Osteocyte (in vitro differentiated cells): ENCODE measurements at regions not wholly inside any gene's neighbourhood (a gene's known extent, or its start where the extent isn't known, plus 50 kb on each side); places are given as distances from the start of the nearest gene placed in this dataset.

ENCODE experiments used
- DNase-seq: peaks from one replicate; pipeline ENCODE4 v3.0.0; 2021; ENCODE audit warnings: mixed read lengths; ENCODE audit not compliant: unreplicated experiment; ENCODE audit errors: extremely low spot score
- H3K27ac Mint-ChIP-seq: one replicate; pipeline ENCODE4 v1.8.0; 2021; ENCODE audit warnings: mild to moderate bottlenecking, mixed read lengths; ENCODE audit not compliant: unreplicated experiment
- H3K27me3 Mint-ChIP-seq: one replicate; pipeline ENCODE4 v1.8.0; 2021; ENCODE audit warnings: mixed read lengths; ENCODE audit not compliant: unreplicated experiment
- H3K36me3 Mint-ChIP-seq: one replicate; pipeline ENCODE4 v1.8.0; 2021; ENCODE audit warnings: mixed read lengths; ENCODE audit not compliant: unreplicated experiment
- H3K4me1 Mint-ChIP-seq: one replicate; pipeline ENCODE4 v1.8.0; 2021; ENCODE audit warnings: mixed read lengths; ENCODE audit not compliant: unreplicated experiment
- H3K4me3 Mint-ChIP-seq: one replicate; pipeline ENCODE4 v1.8.0; 2021; ENCODE audit warnings: mild to moderate bottlenecking, moderate library complexity, mixed read lengths; ENCODE audit not compliant: unreplicated experiment
- H3K9me3 Mint-ChIP-seq: one replicate; pipeline ENCODE4 v1.8.0; 2021; ENCODE audit warnings: mixed read lengths; ENCODE audit not compliant: unreplicated experiment
- CTCF ChIP-seq: fragments of 200-600 bp; sonication (generic); IDR thresholded peaks from 2 replicates; pipeline ENCODE4 v1.5.0; 2021; ENCODE audit warnings: antibody characterized with exemption, mild to moderate bottlenecking, moderate library complexity

GRCh38 chr10:123355748-123356481, 201.7 kb downstream of the BUB3 start:
- H3K4me1 Mint-ChIP-seq, result no peaks in the 10 kb centered on the region
- H3K9me3 Mint-ChIP-seq, result peaks cover 4% of the 10 kb centered on the region
- DNase-seq, result no peak
- no peak for TF ChIP-seq CTCF
- H3K27me3 Mint-ChIP-seq, result no peaks in the 10 kb centered on the region
- H3K27ac Mint-ChIP-seq, result no peak overlapping the region
- H3K36me3 Mint-ChIP-seq, result no peaks in the 10 kb centered on the region
- H3K4me3 Mint-ChIP-seq, result no peak overlapping the region

GRCh38 chr10:123356799-123357198, 202.6 kb downstream of the BUB3 start:
- H3K9me3 Mint-ChIP-seq, result peaks cover 5% of the 10 kb centered on the region
- H3K27ac Mint-ChIP-seq, result no peak overlapping the region
- no peak overlapping the region for H3K4me3 Mint-ChIP-seq
- H3K4me1 Mint-ChIP-seq, result no peaks in the 10 kb centered on the region
- H3K27me3 Mint-ChIP-seq, result no peaks in the 10 kb centered on the region
- no peaks in the 10 kb centered on the region for H3K36me3 Mint-ChIP-seq
- DNase-seq, result no peak
- no peak for TF ChIP-seq CTCF

- Mint-ChIP-seq H3K4me3 (no peak overlapping the region), H3K36me3 (no peaks in the 10 kb centered on the region), H3K27ac (no peak overlapping the region), H3K27me3 (no peaks in the 10 kb centered on the region), H3K4me1 (no peaks in the 10 kb centered on the region), H3K9me3 (peaks cover 8% of the 10 kb centered on the region)
- no peak for DNase-seq
- no peak for TF ChIP-seq CTCF
These were observed 203.3 kb downstream of the BUB3 start for GRCh38 chr10:123357421-123357930.

- TF ChIP-seq CTCF, result no peak
- DNase-seq, result no peak
- Mint-ChIP-seq H3K9me3 (peaks cover 9% of the 10 kb centered on the region), H3K4me1 (no peaks in the 10 kb centered on the region), H3K27ac (no peak overlapping the region), H3K36me3 (no peaks in the 10 kb centered on the region), H3K27me3 (no peaks in the 10 kb centered on the region), H3K4me3 (no peak overlapping the region)
These were observed 205.3 kb downstream of the BUB3 start for GRCh38 chr10:123359539-123359938.

GRCh38 chr10:123361832-123362231, 207.6 kb downstream of the BUB3 start:
- peaks cover 9% of the 10 kb centered on the region for H3K9me3 Mint-ChIP-seq
- no peaks in the 10 kb centered on the region for H3K27me3 Mint-ChIP-seq
- DNase-seq, result no peak
- no peak for TF ChIP-seq CTCF
- H3K4me3 Mint-ChIP-seq, result no peak overlapping the region
- no peak overlapping the region for H3K27ac Mint-ChIP-seq
- H3K4me1 Mint-ChIP-seq, result no peaks in the 10 kb centered on the region
- no peaks in the 10 kb centered on the region for H3K36me3 Mint-ChIP-seq
